HG03432 (cell line): ENCODE measurements at regions not wholly inside any gene's neighbourhood (a gene's known extent, or its start where the extent isn't known, plus 50 kb on each side); places are given as distances from the start of the nearest gene placed in this dataset.
A peak's percentile ranks its signal among the peaks of the same experiment; 100 is the strongest.

ENCODE experiments used
- ATAC-seq: cut with Tn5 transposase; IDR thresholded peaks from one replicate; pipeline ENCODE4 v1.9.1; 2021; ENCODE audit warnings: mild to moderate bottlenecking, moderate library complexity; ENCODE audit not compliant: unreplicated experiment

- no peak for ATAC-seq
Observed at GRCh38 chr6:12420626-12421025, 130.5 kb downstream of the EDN1 start.

- ATAC-seq, result no peak
Observed at GRCh38 chr6:12421596-12421995, 131.4 kb downstream of the EDN1 start.

- no peak for ATAC-seq
Observed at GRCh38 chr6:12422848-12423247, 132.7 kb downstream of the EDN1 start.

GRCh38 chr6:12423832-12424231, 133.7 kb downstream of the EDN1 start:
- ATAC-seq, result no peak

- no peak for ATAC-seq
Observed at GRCh38 chr6:12426121-12426520, 136.0 kb downstream of the EDN1 start.

GRCh38 chr6:12431023-12431422, 140.9 kb downstream of the EDN1 start:
- no peak for ATAC-seq

GRCh38 chr6:12436224-12436623, 146.1 kb downstream of the EDN1 start:
- no peak for ATAC-seq

GRCh38 chr6:12436683-12437082, 146.5 kb downstream of the EDN1 start:
- no peak for ATAC-seq

- no peak for ATAC-seq
Observed at GRCh38 chr6:12439296-12439695, 149.1 kb downstream of the EDN1 start.

- no peak for ATAC-seq
Observed at GRCh38 chr6:12440981-12441380, 150.8 kb downstream of the EDN1 start.

GRCh38 chr6:12442455-12442854, 152.3 kb downstream of the EDN1 start:
- no peak for ATAC-seq

GRCh38 chr6:12446394-12446793, 156.2 kb downstream of the EDN1 start:
- ATAC-seq, result no peak

- no peak for ATAC-seq
Observed at GRCh38 chr6:12449447-12449846, 159.3 kb downstream of the EDN1 start.

GRCh38 chr6:12450467-12450866, 160.3 kb downstream of the EDN1 start:
- peak; percentile 39 for ATAC-seq

- ATAC-seq, result no peak
Observed at GRCh38 chr6:12456343-12456742, 166.2 kb downstream of the EDN1 start.

- no peak for ATAC-seq
Observed at GRCh38 chr6:12457094-12457493, 166.9 kb downstream of the EDN1 start.

GRCh38 chr6:12458558-12458957, 168.4 kb downstream of the EDN1 start:
- no peak for ATAC-seq

GRCh38 chr6:12459945-12460661, 169.9 kb downstream of the EDN1 start:
- no peak for ATAC-seq

GRCh38 chr6:12467706-12468670, 177.8 kb downstream of the EDN1 start:
- ATAC-seq, result no peak

- no peak for ATAC-seq
Observed at GRCh38 chr6:12472601-12473038, 182.5 kb downstream of the EDN1 start.

- ATAC-seq, result no peak
Observed at GRCh38 chr6:12473494-12473893, 183.3 kb downstream of the EDN1 start.
